ENCODE measurements at regions not wholly inside any gene's neighbourhood (a gene's known extent, or its start where the extent isn't known, plus 50 kb on each side); places are given as distances from the start of the nearest gene placed in this dataset.

DNA sequence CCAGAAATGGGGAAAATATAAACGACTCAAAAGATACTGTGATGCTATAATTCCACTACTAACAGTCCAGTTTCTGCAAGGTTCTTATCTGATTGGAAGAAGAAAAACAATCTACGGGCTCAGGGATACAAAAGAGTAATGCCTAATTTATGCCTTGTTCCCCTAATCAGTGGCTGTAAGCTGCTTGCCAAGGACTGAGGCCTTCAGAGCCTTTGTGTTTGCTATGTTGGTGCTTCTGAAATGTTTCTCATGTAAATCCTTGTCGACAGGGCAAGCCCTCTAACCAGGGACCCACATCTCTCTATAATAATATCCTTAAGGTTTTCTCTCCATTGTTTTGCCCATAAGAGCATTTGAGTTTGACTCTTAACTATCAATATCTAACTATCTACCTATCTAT lies 89.7 kb upstream of the CLDN10 start:
- DNase-seq (ENCODE audit: low spot score), result no peak
- TF ChIP-seq EZH2phosphoT487 (IDR thresholded peaks at IDR 0.05; ENCODE audit: borderline replicate concordance, low read depth, low read length), result no peak
- TF ChIP-seq, protein P1, sequence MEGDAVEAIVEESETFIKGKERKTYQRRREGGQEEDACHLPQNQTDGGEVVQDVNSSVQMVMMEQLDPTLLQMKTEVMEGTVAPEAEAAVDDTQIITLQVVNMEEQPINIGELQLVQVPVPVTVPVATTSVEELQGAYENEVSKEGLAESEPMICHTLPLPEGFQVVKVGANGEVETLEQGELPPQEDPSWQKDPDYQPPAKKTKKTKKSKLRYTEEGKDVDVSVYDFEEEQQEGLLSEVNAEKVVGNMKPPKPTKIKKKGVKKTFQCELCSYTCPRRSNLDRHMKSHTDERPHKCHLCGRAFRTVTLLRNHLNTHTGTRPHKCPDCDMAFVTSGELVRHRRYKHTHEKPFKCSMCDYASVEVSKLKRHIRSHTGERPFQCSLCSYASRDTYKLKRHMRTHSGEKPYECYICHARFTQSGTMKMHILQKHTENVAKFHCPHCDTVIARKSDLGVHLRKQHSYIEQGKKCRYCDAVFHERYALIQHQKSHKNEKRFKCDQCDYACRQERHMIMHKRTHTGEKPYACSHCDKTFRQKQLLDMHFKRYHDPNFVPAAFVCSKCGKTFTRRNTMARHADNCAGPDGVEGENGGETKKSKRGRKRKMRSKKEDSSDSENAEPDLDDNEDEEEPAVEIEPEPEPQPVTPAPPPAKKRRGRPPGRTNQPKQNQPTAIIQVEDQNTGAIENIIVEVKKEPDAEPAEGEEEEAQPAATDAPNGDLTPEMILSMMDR (conservative IDR thresholded peaks at IDR 0.05; ENCODE audit: low read length), result no peak
- no peaks in the 10 kb centered on the region for H3K36me3 ChIP-seq (ENCODE audit: insufficient read depth, low read length)
- CTCF ChIA-PET (ENCODE audit: unreplicated experiment), result no interaction called here
- no peaks in the 10 kb centered on the region for H3K9me2 ChIP-seq (ENCODE audit: insufficient read depth, low read length)
- POLR2A ChIA-PET, result no interaction called here
- no peak overlapping the region for H3K4me3 ChIP-seq (ENCODE audit: low read depth, low read length, poor library complexity, severe bottlenecking)
- no peaks in the 10 kb centered on the region for H3K9me3 ChIP-seq (ENCODE audit: low read length)
- no peak overlapping the region for H2AFZ ChIP-seq (ENCODE audit: low read length)
- H3K4me1 ChIP-seq (ENCODE audit: insufficient read depth, low read length, poor library complexity, severe bottlenecking), result no peaks in the 10 kb centered on the region
- no peak overlapping the region for H3K27ac ChIP-seq (ENCODE audit: low read depth, low read length, poor library complexity, severe bottlenecking)
- H4K20me1 ChIP-seq (ENCODE audit: insufficient read depth, low read length), result no peaks in the 10 kb centered on the region
- intact Hi-C loops (cut with micrococcal nuclease; ENCODE audit: unreplicated experiment), result no loop called here
- no peaks in the 10 kb centered on the region for H3K79me2 ChIP-seq (ENCODE audit: insufficient read depth, low read depth, low read length)
- no TSS peak for BruUV-seq (replicated peaks)
- no peak overlapping the region for H3K4me2 ChIP-seq (ENCODE audit: low read length)

DNA sequence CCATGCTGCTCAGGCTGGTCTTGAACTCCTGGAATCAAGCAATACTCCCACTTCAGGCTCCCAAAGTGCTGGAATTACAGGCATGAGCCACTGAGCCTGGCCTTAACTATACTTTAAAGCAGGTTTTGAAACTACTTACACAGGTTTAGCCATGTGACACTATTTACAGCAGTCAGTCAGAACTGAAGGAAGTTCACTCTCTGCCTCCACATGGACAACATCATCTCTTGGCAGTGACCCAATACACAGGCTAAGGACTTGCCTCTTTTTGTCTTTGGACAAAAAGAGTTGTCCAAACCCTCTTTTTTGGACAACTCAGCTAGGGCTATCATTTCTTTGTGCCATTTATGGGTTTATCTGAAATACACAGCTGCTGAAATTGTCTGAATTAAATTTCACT lies 89.0 kb upstream of the CLDN10 start:
- intact Hi-C loops (cut with micrococcal nuclease; ENCODE audit: unreplicated experiment), result no loop called here
- no peak overlapping the region for H3K4me3 ChIP-seq (ENCODE audit: low read depth, low read length, poor library complexity, severe bottlenecking)
- TF ChIP-seq, protein P1 (conservative IDR thresholded peaks at IDR 0.05; ENCODE audit: low read length), result no peak
- TF ChIP-seq EZH2phosphoT487 (IDR thresholded peaks at IDR 0.05; ENCODE audit: borderline replicate concordance, low read depth, low read length), result no peak
- H3K27ac ChIP-seq (ENCODE audit: low read depth, low read length, poor library complexity, severe bottlenecking), result no peak overlapping the region
- no peaks in the 10 kb centered on the region for H3K36me3 ChIP-seq (ENCODE audit: insufficient read depth, low read length)
- H3K79me2 ChIP-seq (ENCODE audit: insufficient read depth, low read depth, low read length), result no peaks in the 10 kb centered on the region
- no peaks in the 10 kb centered on the region for H3K9me2 ChIP-seq (ENCODE audit: insufficient read depth, low read length)
- no peak overlapping the region for H2AFZ ChIP-seq (ENCODE audit: low read length)
- ChIA-PET CTCF (ENCODE audit: unreplicated experiment) (no interaction called here), POLR2A (interaction anchor here (0.7 kb wide), 1 partner anchor 31 kb away, joined by 4 read pairs; no protein-coding TSS in a partner anchor)
- H3K4me1 ChIP-seq (ENCODE audit: insufficient read depth, low read length, poor library complexity, severe bottlenecking), result no peaks in the 10 kb centered on the region
- DNase-seq (ENCODE audit: low spot score), result no peak
- H3K9me3 ChIP-seq (ENCODE audit: low read length), result no peaks in the 10 kb centered on the region
- H3K4me2 ChIP-seq (ENCODE audit: low read length), result no peak overlapping the region
- no peaks in the 10 kb centered on the region for H4K20me1 ChIP-seq (ENCODE audit: insufficient read depth, low read length)
- BruUV-seq (replicated peaks), result no TSS peak

DNA sequence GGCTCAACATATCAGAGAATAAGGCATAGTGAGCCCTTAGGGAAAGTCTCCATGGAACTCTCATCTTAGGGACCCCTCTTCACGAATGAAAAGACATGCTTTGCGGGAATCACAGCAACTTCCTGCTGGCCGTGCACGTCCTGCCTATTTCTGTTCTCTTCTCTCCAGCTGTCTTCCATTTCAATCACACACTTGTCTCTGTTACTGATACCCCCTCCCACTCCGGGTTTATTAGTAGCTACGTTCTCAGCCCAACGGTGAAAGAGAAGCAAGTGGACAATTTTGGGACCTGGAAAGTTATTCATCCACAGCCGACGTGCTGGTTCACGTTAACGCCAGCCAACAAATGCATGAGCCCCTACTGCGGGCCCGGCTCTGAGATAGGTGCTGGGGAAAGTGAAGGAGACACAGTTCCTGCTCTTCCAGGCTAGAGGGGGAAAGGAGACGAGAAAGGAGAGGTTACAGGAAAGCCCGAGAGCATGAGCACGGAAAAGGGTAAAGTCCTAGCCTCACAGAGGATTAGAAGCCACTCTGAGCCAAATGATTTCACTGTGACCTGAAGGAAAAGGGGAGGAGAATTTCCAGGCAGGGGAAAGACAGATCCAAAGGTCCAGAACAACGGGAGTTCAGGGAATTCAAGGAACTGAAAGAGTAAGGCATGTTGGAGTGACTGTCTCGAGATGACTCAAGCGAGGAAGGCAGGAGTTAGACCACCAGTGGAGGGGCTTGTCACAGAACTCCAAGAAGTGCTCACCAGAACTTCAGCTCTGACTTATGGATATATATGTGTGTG lies 81.8 kb upstream of the CLDN10 start:
- DNase-seq (ENCODE audit: low spot score), result no peak
- intact Hi-C loops (cut with micrococcal nuclease; ENCODE audit: unreplicated experiment), result no loop called here
- Histone ChIP-seq H3K4me2 (ENCODE audit: low read length) (no peak overlapping the region), H2AFZ (ENCODE audit: low read length) (no peak overlapping the region), H3K4me1 (ENCODE audit: insufficient read depth, low read length, poor library complexity, severe bottlenecking) (no peaks in the 10 kb centered on the region), H3K9me2 (ENCODE audit: insufficient read depth, low read length) (no peaks in the 10 kb centered on the region), H3K9me3 (ENCODE audit: low read length) (no peaks in the 10 kb centered on the region), H3K27ac (ENCODE audit: low read depth, low read length, poor library complexity, severe bottlenecking) (no peak overlapping the region), H3K4me3 (ENCODE audit: low read depth, low read length, poor library complexity, severe bottlenecking) (no peak overlapping the region), H3K36me3 (ENCODE audit: insufficient read depth, low read length) (no peaks in the 10 kb centered on the region), H3K79me2 (ENCODE audit: insufficient read depth, low read depth, low read length) (no peaks in the 10 kb centered on the region), H4K20me1 (ENCODE audit: insufficient read depth, low read length) (no peaks in the 10 kb centered on the region)
- no peak for TF ChIP-seq EZH2phosphoT487 (IDR thresholded peaks at IDR 0.05; ENCODE audit: borderline replicate concordance, low read depth, low read length)
- TF ChIP-seq, protein P1 (conservative IDR thresholded peaks at IDR 0.05; ENCODE audit: low read length), result no peak
- BruUV-seq (replicated peaks), result no TSS peak
- ChIA-PET CTCF (ENCODE audit: unreplicated experiment) (no interaction called here), POLR2A (no interaction called here)
